DOHH2 (cell line): ENCODE measurements at regions not wholly inside any gene's neighbourhood (a gene's known extent, or its start where the extent isn't known, plus 50 kb on each side); places are given as distances from the start of the nearest gene placed in this dataset.

Experiments
- CTCF ChIP-seq: fragments of 200-600 bp; sonication (generic); IDR thresholded peaks from one replicate; pipeline ENCODE4 v1.5.1; 2014; ENCODE audit warnings: antibody characterized with exemption, mild to moderate bottlenecking, low read depth, low read length; ENCODE audit not compliant: poor library complexity, severe bottlenecking
- EZH2phosphoT487 ChIP-seq: fragments of 200-600 bp; sonication (generic); IDR thresholded peaks from 2 replicates; pipeline ENCODE4 v1.6.1; 2017; ENCODE audit warnings: borderline replicate concordance, mild to moderate bottlenecking, antibody characterized with exemption, low read length, moderate library complexity, mixed read lengths

- TF ChIP-seq CTCF (no peak), EZH2phosphoT487 (no peak)
Measured at GRCh38 chr20:22776369-22776768, 192.0 kb upstream of the FOXA2 start.
